GM18499 (cell line): ENCODE measurements at regions not wholly inside any gene's neighbourhood (a gene's known extent, or its start where the extent isn't known, plus 50 kb on each side); places are given as distances from the start of the nearest gene placed in this dataset.

Source experiments
- ATAC-seq: cut with Tn5 transposase; IDR thresholded peaks from one replicate; pipeline ENCODE4 v1.9.1; 2021; ENCODE audit warnings: moderate number of reproducible peaks; ENCODE audit not compliant: insufficient read depth, unreplicated experiment

GRCh38 chr3:117114517-117115265 is 405.1 kb downstream of the TUSC7 start:
- no peak for ATAC-seq

- no peak for ATAC-seq
Measured at GRCh38 chr3:117117188-117117936, 407.8 kb downstream of the TUSC7 start.

GRCh38 chr3:117118604-117119003 is 409.0 kb downstream of the TUSC7 start:
- no peak for ATAC-seq

- ATAC-seq = no peak
Measured at GRCh38 chr3:117120014-117120413, 410.4 kb downstream of the TUSC7 start.

- no peak for ATAC-seq
Measured at GRCh38 chr3:117122609-117123008, 413.0 kb downstream of the TUSC7 start.

GRCh38 chr3:117126460-117126859 is 416.9 kb downstream of the TUSC7 start:
- ATAC-seq = no peak

GRCh38 chr3:117126946-117127546 is 417.5 kb downstream of the TUSC7 start:
- ATAC-seq = no peak

GRCh38 chr3:117128133-117128532 is 418.6 kb downstream of the TUSC7 start:
- ATAC-seq = no peak

- ATAC-seq = no peak
Measured at GRCh38 chr3:117128872-117129271, 419.3 kb downstream of the TUSC7 start.

GRCh38 chr3:117129516-117129915 is 419.9 kb downstream of the TUSC7 start:
- ATAC-seq = no peak

GRCh38 chr3:117130222-117130621 is 420.6 kb downstream of the TUSC7 start:
- no peak for ATAC-seq

GRCh38 chr3:117131259-117131658 is 421.7 kb downstream of the TUSC7 start:
- no peak for ATAC-seq

GRCh38 chr3:117133066-117133465 is 423.5 kb downstream of the TUSC7 start:
- ATAC-seq = no peak

GRCh38 chr3:117135207-117135606 is 425.6 kb downstream of the TUSC7 start:
- no peak for ATAC-seq

- ATAC-seq = no peak
Measured at GRCh38 chr3:117136003-117136402, 426.4 kb downstream of the TUSC7 start.

GRCh38 chr3:117137065-117137464 is 427.5 kb downstream of the TUSC7 start:
- ATAC-seq = no peak

GRCh38 chr3:117139681-117140080 is 430.1 kb downstream of the TUSC7 start:
- ATAC-seq = no peak

- ATAC-seq = no peak
Measured at GRCh38 chr3:117141812-117142211, 432.2 kb downstream of the TUSC7 start.

GRCh38 chr3:117144853-117145252 is 435.3 kb downstream of the TUSC7 start:
- ATAC-seq = no peak

GRCh38 chr3:117145677-117146076 is 436.1 kb downstream of the TUSC7 start:
- ATAC-seq = no peak

GRCh38 chr3:117146571-117146970 is 437.0 kb downstream of the TUSC7 start:
- no peak for ATAC-seq
